ENCODE measurements at regions not wholly inside any gene's neighbourhood (a gene's known extent, or its start where the extent isn't known, plus 50 kb on each side); places are given as distances from the start of the nearest gene placed in this dataset.
"Not testable (repeated sequence)": the region's sequence is repeated elsewhere in the genome, so short reads cannot be mapped to it uniquely, and the experiment has no call there.

DNA sequence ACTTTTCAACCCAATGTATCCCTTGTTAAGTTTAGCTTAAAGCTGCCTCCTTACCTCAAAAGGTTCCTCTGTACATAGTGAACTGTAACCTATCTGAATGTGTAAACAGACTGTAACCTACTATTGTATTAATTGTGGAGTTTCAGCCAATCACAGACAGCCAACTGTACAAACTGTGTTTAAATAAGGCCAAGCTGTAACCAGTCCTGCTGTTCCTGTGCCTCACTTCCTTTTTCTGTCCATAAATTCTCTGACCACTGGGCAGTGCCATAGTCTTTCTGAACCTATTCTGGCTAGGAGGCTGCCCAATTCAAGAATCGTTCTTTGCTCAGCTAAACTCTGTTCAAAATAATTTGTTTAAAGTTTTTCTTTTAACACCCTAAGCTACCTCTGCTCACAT lies 74.7 kb upstream of the DAPK1 start:
- DNase-seq (no peak), ATAC-seq (no peak)
- TF ChIP-seq, protein P1, sequence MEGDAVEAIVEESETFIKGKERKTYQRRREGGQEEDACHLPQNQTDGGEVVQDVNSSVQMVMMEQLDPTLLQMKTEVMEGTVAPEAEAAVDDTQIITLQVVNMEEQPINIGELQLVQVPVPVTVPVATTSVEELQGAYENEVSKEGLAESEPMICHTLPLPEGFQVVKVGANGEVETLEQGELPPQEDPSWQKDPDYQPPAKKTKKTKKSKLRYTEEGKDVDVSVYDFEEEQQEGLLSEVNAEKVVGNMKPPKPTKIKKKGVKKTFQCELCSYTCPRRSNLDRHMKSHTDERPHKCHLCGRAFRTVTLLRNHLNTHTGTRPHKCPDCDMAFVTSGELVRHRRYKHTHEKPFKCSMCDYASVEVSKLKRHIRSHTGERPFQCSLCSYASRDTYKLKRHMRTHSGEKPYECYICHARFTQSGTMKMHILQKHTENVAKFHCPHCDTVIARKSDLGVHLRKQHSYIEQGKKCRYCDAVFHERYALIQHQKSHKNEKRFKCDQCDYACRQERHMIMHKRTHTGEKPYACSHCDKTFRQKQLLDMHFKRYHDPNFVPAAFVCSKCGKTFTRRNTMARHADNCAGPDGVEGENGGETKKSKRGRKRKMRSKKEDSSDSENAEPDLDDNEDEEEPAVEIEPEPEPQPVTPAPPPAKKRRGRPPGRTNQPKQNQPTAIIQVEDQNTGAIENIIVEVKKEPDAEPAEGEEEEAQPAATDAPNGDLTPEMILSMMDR (IDR thresholded peaks at IDR 0.05) = no peak
- intact Hi-C loops (cut with DNase I) = no loop called here
- H3K9me3 ChIP-seq = peaks cover 0 to 36% (median 3%) of the 10 kb centered on the region in 11 donors
- H3K27ac ChIP-seq = no peak overlapping the region
- no peaks in the 10 kb centered on the region for H3K4me1 ChIP-seq
- H3K36me3 ChIP-seq = no peaks in the 10 kb centered on the region
- 74 to 85% methylated on average over 1 of the region's 1 CpG for WGBS, 2 donors
- peaks cover 0 to 4% (median 0%) of the 10 kb centered on the region in 7 donors for H3K27me3 ChIP-seq
- H3K4me3 ChIP-seq = no peak overlapping the region

DNA sequence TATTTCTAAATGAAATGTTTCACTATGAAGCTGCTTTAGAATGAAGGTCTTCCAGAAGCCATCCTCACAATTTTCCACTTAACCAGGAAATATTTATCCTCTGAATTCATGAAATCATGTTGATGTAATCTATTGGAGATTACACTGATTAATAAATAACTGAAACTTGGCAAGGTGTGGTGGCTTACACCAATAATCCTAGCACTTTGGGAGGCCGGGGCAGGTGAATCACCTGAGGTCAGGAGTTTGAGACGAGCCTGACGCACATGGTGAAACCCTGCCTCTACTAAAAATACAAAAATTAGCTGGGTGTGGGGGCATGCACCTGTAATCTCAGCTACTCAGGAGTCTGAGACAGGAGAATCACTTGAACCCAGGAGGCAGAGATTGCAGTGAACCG lies 73.8 kb upstream of the DAPK1 start:
- H3K27ac ChIP-seq; H3K4me3 ChIP-seq; H3K27me3 ChIP-seq; ATAC-seq; intact Hi-C loops (cut with DNase I); H3K4me1 ChIP-seq; DNase-seq; H3K36me3 ChIP-seq: not testable (repeated sequence)
- H3K9me3 ChIP-seq = peaks cover 0 to 36% (median 3%) of the 10 kb centered on the region in 11 donors
- WGBS, 2 donors = 86 to 98% methylated on average over 4 of the region's 4 CpGs

DNA sequence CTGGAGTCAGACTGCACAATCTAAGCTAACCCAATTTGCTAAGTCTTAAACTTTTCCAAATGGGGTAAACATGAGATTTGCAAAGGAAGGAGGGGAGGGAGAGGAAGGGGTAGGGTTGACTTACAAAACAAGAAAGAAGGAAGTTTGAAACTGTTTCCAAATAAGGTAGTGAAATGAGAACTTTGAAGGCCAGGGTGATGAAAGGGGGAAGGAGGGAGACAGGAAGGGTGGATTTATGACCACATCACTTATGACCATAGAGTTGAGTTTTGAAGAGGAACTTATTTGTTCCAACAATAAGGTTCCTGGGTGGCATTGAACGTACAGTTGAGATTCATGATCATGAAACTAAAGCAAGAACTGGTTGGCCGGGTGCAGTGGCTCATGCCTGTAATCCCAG lies 72.5 kb upstream of the DAPK1 start:
- ATAC-seq (no peak), DNase-seq (no peak)
- intact Hi-C loops (cut with DNase I) = no loop called here
- Histone ChIP-seq H3K36me3 (no peaks in the 10 kb centered on the region), H3K27ac (peak overlapping the region in 1 of 10 donors; percentile 20), H3K27me3 (peaks cover 0 to 4% (median 0%) of the 10 kb centered on the region in 7 donors), H3K4me3 (no peak overlapping the region), H3K4me1 (no peaks in the 10 kb centered on the region), H3K9me3 (peaks cover 0 to 36% (median 3%) of the 10 kb centered on the region in 11 donors)
- WGBS, 2 donors = 83 to 87% methylated on average over 2 of the region's 2 CpGs
- TF ChIP-seq, protein P1 (IDR thresholded peaks at IDR 0.05) = no peak

DNA sequence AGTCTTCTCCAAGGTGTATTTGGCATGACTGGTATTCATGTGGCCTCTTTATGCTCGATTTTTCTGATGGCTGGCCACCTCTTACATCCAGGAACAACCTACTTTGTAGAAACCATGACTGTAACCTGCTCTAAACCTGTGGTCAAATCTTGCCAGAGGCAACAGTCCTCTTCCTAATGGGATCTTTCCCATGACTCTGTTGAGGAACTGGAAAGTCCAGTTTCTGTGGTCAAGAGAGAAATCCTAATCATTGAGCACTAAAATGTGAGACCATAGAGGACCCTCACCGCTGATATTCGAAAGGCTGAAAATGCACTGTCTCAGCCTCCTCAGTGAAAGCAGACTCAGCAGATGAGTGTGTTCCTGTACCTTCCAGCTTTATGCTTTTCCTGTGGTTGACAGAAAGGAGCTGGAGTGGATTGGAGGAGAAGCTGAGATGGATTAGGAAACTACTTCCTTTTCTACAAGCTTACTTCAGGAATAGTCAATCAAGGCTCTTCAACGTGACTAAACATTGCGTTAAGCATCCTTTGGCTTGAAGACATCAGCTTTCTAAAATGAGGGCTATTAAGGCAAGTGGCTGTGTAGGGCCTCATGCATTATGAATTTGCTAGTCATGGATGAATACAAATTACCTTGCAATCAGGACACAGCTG lies 69.7 kb upstream of the DAPK1 start:
- Histone ChIP-seq H3K27ac (no peak overlapping the region), H3K9me3 (peaks cover 0 to 32% (median 3%) of the 10 kb centered on the region in 11 donors), H3K4me1 (no peaks in the 10 kb centered on the region), H3K4me3 (no peak overlapping the region), H3K27me3 (no peaks in the 10 kb centered on the region), H3K36me3 (no peaks in the 10 kb centered on the region)
- 80 to 85% methylated on average over 5 of the region's 5 CpGs for WGBS, 2 donors
- DNase-seq = no peak
- TF ChIP-seq, protein P1 (IDR thresholded peaks at IDR 0.05) = no peak
- no peak for ATAC-seq
- intact Hi-C loops (cut with DNase I) = no loop called here

DNA sequence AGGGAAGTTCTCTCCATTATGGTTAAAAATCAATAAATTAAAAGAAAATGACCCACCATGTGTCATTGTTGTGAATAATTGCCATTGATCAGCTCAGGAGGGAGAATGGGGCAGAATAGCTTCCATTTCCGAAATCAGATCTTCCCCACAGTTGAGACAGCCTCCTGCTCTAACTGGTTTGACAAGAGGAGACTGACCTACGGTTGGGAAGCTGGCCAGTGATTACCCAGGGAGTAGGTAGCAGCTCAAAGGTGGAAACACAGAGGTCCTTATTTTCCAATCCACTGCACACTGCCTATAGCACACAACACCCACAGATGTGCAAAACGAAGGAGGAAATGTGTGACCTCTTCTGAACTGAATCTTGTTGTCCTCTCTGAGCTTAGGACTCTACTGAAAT lies 69.0 kb upstream of the DAPK1 start:
- no peak for ATAC-seq
- H3K27me3 ChIP-seq = no peaks in the 10 kb centered on the region

More for the DNA sequence above, 69.0 kb upstream of the DAPK1 start:
- Histone ChIP-seq H3K4me3 (no peak overlapping the region), H3K27ac (no peak overlapping the region), H3K4me1 (no peaks in the 10 kb centered on the region), H3K9me3 (peaks cover 0 to 25% (median 3%) of the 10 kb centered on the region in 11 donors), H3K36me3 (no peaks in the 10 kb centered on the region)
- TF ChIP-seq, protein P1 (IDR thresholded peaks at IDR 0.05) = no peak
- intact Hi-C loops (cut with DNase I) = no loop called here
- DNase-seq = no peak
- 64 to 76% methylated on average over 3 of the region's 3 CpGs for WGBS, 2 donors
